Dermis blood vessel endothelial cell (primary cell): ENCODE measurements at regions not wholly inside any gene's neighbourhood (a gene's known extent, or its start where the extent isn't known, plus 50 kb on each side); places are given as distances from the start of the nearest gene placed in this dataset.
"Not testable (repeated sequence)": the region's sequence is repeated elsewhere in the genome, so short reads cannot be mapped to it uniquely, and the experiment has no call there.

ENCODE experiments used
- DNase-seq: peaks from one replicate; pipeline ENCODE4 v3.0.0; 2010

DNA sequence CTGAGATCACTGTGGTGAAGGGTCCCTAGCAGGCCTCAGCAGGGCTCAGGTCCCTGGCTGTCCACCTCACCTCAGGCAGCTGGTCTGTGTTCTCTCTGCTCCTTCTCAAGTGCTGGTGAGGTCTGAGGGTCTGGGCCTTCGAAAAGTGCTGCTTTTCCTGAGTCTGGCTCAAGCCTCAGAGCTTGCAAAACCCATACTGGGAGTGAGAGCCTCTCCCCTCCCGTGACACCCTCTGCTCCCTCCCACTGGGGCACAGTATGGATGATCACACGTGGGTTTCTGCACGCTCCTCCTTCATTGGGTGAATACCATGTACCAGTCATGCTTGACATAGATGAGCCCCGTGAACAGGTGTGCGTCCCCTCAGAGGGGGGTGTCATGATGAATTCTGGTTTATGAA is 73.3 kb upstream of the WASF3 start:
- DNase-seq = no peak

DNA sequence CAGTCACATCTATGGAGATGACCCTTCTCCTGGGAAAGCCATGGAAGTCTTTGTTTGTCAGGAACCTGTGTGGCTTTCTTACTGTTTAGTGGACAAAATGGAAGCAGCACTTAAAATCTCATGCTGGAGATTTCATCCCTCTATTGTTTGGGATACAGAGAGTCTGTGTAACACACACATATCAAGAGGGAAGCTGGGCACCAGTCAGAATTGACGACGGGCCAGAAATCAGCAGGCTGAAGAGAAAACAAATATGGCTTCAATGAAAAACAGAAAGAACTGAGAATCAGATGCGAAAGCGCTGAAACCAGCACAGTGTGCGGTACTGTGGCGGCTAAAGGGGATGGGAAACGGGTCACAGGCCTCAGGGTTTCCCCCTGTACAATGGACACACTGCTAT is 72.2 kb upstream of the WASF3 start:
- DNase-seq = no peak

DNA sequence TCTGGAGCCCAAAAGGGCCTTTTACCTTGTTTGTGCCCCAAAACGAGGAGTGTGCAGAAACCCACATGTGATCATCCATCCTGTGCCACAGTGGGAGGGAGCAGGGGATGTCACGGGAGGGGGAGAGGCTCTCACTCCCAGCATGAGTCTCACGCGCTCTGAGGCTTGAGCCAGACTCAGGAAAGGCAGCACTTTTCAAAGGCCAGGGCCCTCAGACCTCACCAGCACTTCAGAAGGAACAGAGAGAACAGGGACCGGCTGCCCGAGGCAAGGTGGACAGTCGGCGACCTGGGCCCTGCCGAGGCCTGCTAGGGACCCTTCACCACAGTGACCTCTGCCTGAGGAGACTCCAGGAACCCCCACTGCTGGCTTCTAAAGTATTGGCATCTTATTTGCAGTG is 71.7 kb upstream of the WASF3 start:
- no peak for DNase-seq

DNA sequence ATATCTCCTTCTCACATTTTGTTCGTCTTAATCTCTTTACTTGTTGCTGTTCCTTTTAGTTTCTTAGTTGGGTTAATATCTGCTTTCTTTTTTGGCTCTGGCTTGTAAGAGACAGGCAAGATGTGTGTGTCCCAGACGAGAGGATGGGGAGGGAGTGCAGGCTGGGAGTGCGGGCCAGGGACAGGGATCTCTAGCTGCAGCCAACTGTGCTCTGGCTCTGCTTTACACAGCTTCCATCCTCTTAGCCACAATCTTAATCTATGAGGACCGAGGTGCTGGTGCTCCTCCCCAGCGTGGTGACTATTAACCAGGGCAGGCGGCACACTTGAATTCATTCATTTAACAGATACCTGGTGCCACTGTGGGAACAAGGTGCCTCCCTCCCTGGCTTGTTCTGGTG is 70.9 kb upstream of the WASF3 start:
- DNase-seq = no peak

- DNase-seq = no peak
Observed at GRCh38 chr13:26487781-26488180, 69.7 kb upstream of the WASF3 start.

- DNase-seq = no peak
Observed at GRCh38 chr13:26488236-26489003, 69.1 kb upstream of the WASF3 start.

GRCh38 chr13:26492301-26492700 is 65.2 kb upstream of the WASF3 start:
- not testable (repeated sequence) for DNase-seq

DNA sequence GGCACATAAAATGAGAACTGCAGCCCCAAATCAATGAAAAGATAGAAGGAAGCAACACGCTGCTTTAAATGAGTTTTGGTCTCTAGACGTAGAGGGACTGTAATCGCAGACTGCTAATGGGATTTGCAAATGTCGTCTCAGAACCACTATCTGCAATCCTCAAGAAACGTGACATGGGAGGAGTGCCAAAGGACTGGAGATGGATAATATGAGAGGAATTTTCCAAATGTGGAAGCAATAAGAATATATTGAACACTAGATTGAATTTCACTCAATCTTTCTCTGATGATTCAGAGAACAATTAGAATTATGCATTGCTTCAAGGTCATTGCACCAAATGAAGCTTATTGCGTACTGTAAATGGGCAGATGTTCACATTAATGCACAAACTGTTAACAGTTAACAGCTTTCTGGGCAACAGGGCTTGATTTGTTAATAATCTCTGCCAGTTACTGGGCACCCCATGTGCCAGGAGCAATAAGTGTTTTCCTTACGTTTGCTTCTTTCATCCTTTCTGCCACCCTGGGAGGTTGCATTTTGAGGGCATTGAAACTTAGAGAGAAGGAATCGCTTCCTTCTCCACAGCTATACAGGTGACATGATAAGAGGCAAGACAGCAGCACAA is 62.8 kb upstream of the WASF3 start:
- no peak for DNase-seq

GRCh38 chr13:26495750-26496149 is 61.7 kb upstream of the WASF3 start:
- DNase-seq = no peak

GRCh38 chr13:26497968-26498511 is 59.4 kb upstream of the WASF3 start:
- DNase-seq = peak; percentile 55

GRCh38 chr13:26498656-26499601 is 58.6 kb upstream of the WASF3 start:
- DNase-seq = peak; percentile 34

DNA sequence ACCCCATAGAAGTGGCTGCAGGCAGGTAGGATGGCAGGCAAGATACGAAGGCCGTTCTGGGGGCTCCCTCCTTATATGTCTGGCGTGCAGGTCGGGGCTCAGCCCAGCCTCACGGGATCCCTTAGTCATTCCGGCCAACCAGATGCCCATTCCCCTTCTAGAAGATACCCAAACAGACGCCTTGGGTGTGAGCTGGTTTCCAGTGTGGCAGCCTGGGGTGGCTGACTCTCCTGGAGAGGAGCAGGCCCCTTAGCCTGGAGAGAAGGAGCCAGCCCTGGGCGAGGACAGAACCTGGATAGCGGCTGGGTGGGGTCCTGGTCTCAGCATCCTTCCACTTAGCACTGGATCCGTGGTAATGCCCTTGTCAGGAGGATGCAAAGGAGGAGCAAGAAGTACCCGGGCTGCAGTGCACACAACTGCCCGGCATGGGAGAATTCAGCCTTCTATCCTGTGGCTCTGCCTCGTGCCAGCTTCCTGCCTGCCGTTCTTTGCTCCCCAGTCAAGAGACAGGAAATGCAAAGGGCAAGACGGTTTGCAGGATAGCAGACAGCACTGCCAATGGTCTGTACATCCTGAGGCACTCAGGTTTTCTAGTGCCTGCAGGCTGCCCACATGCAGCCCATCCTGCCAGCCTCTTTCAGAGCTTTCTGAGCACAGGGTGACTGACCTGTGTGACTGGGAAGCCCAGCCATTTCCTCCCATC is 56.7 kb upstream of the WASF3 start:
- DNase-seq = peak; percentile 25

DNA sequence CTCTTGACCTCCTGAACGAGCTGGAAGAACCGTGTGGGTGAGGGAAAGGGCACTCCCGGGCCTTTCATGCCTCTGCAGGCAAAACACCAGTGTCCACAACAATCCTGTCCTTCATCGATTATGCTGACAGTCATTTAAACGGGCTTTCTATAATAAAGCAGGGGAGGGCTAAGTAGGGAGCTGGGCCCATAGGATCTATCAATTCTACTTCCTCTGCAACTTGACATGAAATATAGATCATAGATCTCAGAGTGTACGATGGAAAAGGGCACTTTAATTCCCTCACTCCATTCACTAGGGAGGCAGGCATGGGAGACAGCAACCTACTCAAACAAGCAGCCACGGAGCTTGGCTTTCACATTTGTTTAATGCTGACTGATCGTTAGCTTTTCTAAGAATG is 55.8 kb upstream of the WASF3 start:
- peak; percentile 12 for DNase-seq

DNA sequence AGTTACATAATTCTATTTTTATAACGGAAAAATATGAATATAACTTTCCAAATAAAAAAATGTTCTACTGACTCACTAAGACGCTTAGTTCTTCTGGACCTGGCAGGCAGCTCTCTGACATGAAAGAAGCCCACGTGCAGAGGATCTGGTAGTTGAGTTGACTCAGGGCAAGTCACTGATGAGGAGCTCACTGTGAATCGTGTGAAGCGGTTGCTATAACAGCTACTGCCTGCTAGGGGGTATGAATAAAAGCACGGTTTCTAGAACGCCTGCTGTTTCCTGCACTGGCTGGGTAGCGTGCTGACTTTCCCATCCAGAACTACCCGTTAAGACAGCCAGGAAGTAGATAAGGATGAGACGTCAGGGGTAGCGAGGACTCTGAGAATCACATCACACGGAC is 54.7 kb upstream of the WASF3 start:
- DNase-seq = peak; percentile 88

- no peak for DNase-seq
Observed at GRCh38 chr13:26503826-26504594, 53.5 kb upstream of the WASF3 start.
